BE2C (cell line): ENCODE measurements at regions not wholly inside any gene's neighbourhood (a gene's known extent, or its start where the extent isn't known, plus 50 kb on each side); places are given as distances from the start of the nearest gene placed in this dataset.

Experiments
- DNase-seq: peaks from one replicate; pipeline ENCODE4 v3.0.0-alpha.2; 2020
- H3K27me3 ChIP-seq: fragments of 250-450 bp; sonication (Bioruptor Pico); 2 replicates; pipeline ENCODE4 v1.5.1; 2020; ENCODE audit warnings: mild to moderate bottlenecking
- H3K36me3 ChIP-seq: fragments of 250-450 bp; sonication (Bioruptor Pico); 2 replicates; pipeline ENCODE4 v1.5.1; 2020; ENCODE audit warnings: mild to moderate bottlenecking
- H3K4me1 ChIP-seq: fragments of 250-450 bp; sonication (Bioruptor Pico); 2 replicates; pipeline ENCODE4 v1.5.1; 2020
- H3K4me3 ChIP-seq: 2 replicates; pipeline ENCODE4 v1.5.1; 2011; ENCODE audit warnings: low read depth, low read length
- H3K9me3 ChIP-seq: fragments of 250-450 bp; sonication (Bioruptor Pico); 2 replicates; pipeline ENCODE4 v1.5.1; 2020
- CTCF ChIP-seq: IDR thresholded peaks from 2 replicates; pipeline ENCODE4 v1.5.1; 2012; ENCODE audit warnings: mild to moderate bottlenecking, low read depth, low read length

- Histone ChIP-seq H3K9me3 (no peaks in the 10 kb centered on the region), H3K4me1 (no peaks in the 10 kb centered on the region), H3K4me3 (no peak overlapping the region), H3K36me3 (no peaks in the 10 kb centered on the region), H3K27me3 (no peaks in the 10 kb centered on the region)
- TF ChIP-seq CTCF = no peak
- no peak for DNase-seq
These were observed 80.0 kb upstream of the AGBL1 start for GRCh38 chr15:85999658-86000057.

- Histone ChIP-seq H3K4me3 (no peak overlapping the region), H3K9me3 (no peaks in the 10 kb centered on the region), H3K27me3 (no peaks in the 10 kb centered on the region), H3K36me3 (no peaks in the 10 kb centered on the region), H3K4me1 (no peaks in the 10 kb centered on the region)
- no peak for TF ChIP-seq CTCF
- no peak for DNase-seq
These were observed 78.5 kb upstream of the AGBL1 start for GRCh38 chr15:86001200-86001599.

DNA sequence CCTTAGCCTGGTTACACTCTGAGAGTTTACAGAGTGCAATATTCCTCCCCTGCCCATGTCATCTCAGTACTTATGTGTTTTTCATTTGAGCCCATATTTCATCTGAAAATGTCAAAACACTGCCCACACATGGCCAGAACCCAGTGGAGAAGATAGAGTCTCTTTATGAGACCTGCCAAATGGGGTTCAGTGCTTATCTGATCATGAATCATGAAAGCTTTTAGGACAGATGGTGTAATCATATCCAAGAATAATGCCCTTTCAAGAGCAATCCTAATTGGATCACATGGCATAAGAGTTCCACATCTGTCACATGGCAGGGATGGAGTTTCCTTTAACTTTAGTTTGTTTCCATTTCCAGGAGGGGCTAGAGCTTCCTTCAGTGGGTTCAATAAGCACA is 77.2 kb upstream of the AGBL1 start:
- Histone ChIP-seq H3K36me3 (no peaks in the 10 kb centered on the region), H3K4me3 (no peak overlapping the region), H3K27me3 (no peaks in the 10 kb centered on the region), H3K9me3 (no peaks in the 10 kb centered on the region), H3K4me1 (no peaks in the 10 kb centered on the region)
- no peak for DNase-seq
- no peak for TF ChIP-seq CTCF

DNA sequence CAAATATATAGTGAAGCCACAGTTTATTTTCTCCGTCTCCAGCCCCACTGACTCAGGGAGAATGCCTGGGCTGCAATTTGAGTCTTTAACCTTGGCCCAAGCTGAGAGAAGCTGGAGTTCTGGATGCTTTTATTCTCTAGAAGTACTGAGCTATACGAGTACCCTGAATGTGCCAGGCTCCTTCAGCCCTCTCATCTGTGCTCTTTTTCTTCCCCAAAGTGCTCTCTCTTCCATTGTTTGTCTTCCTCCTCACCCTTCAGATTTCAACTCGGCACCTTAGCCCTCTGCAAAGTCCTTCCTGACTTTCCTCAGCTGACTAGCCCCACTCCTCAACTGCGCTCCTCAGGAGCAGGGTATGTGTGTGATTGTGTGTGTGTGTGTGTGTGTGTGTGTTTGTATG is 75.6 kb upstream of the AGBL1 start:
- Histone ChIP-seq H3K36me3 (no peaks in the 10 kb centered on the region), H3K27me3 (no peaks in the 10 kb centered on the region), H3K4me1 (no peaks in the 10 kb centered on the region), H3K9me3 (no peaks in the 10 kb centered on the region), H3K4me3 (no peak overlapping the region)
- TF ChIP-seq CTCF = no peak
- DNase-seq = no peak

- H3K4me1 ChIP-seq = no peaks in the 10 kb centered on the region
- H3K4me3 ChIP-seq = no peak overlapping the region
- DNase-seq = no peak
- no peaks in the 10 kb centered on the region for H3K27me3 ChIP-seq
- no peak for TF ChIP-seq CTCF
- H3K36me3 ChIP-seq = no peaks in the 10 kb centered on the region
- no peaks in the 10 kb centered on the region for H3K9me3 ChIP-seq
These were observed 73.1 kb upstream of the AGBL1 start for GRCh38 chr15:86006546-86006945.

DNA sequence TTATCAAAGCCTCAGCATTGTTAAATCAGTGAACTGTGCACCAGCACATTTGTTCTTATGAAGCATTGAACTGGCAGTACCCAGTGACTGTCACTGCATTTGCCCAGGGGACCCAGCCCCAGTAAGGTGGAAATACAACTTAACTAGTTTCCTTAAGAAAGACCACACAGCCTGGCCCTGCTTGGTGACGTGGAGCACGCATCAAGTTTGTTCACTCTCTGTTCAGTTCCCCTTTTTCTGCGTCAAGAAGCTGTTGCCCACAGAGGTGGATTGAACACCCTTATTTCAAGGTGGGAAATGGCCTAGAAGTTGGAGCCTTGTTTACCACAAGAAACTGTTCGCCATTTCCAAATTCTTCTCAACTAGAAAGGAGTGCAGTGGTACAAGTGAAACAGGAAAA is 69.9 kb upstream of the AGBL1 start:
- no peaks in the 10 kb centered on the region for H3K4me1 ChIP-seq
- no peaks in the 10 kb centered on the region for H3K9me3 ChIP-seq
- TF ChIP-seq CTCF = no peak
- DNase-seq = no peak
- H3K4me3 ChIP-seq = no peak overlapping the region
- no peaks in the 10 kb centered on the region for H3K36me3 ChIP-seq
- no peaks in the 10 kb centered on the region for H3K27me3 ChIP-seq
